ENCODE measurements at regions not wholly inside any gene's neighbourhood (a gene's known extent, or its start where the extent isn't known, plus 50 kb on each side); places are given as distances from the start of the nearest gene placed in this dataset.

DNA sequence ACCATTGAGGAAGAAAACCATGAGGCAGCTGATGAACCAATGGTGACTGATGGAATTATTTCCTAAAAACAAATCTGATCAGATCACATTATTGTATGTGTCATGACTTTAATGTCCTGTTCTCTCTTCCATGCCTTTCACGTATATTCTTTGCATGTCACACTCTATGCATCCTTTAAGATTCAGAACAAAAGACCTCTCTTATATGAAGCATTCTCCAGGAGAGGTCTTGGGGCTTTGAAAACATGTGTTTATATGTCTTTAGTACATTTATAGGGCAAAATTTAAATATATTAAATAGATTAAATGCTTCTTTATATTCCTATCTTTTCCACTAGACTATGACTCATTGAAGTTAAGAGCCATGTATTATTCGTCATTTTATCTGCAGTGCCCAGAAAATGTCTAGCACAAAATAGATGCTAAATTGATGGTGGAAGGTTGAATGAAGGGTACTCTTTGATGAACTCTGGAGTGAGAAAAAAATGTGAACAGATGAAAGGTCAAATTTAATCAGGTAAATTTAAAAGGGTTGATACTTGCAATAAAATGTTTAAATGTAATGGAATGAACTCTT is 196.3 kb downstream of the PSAT1 start:
- DNase-seq (ENCODE audit: low spot score), result no peak

GRCh38 chr9:78502566-78502965 is 205.6 kb downstream of the PSAT1 start:
- DNase-seq (ENCODE audit: low spot score), result no peak

- DNase-seq (ENCODE audit: low spot score), result no peak
Measured at GRCh38 chr9:78505546-78505945, 208.6 kb downstream of the PSAT1 start.

- DNase-seq (ENCODE audit: low spot score), result no peak
Measured at GRCh38 chr9:78507037-78507436, 210.1 kb downstream of the PSAT1 start.

- no peak for DNase-seq (ENCODE audit: low spot score)
Measured at GRCh38 chr9:78510035-78510434, 213.1 kb downstream of the PSAT1 start.

DNA sequence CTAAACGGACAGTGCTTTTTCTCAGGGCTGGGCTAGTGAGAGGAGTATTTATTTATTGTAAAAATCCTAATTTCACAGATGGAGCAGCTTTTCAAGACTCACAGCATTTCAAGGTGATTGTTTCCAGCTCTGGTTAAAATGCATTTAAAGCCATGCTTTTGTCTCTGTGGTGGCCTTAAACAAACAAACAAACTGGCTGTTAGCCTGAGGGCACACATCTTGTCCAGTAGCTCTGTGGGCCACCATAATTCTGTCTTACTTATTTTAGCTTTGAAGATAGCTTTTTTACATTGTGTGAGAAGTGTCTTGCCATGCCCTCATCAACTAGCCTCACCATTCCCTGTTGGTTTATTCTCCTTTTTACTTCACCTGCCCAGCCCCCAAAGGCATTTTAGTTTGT is 218.2 kb downstream of the PSAT1 start:
- DNase-seq (ENCODE audit: low spot score), result no peak

GRCh38 chr9:78519786-78520185 is 222.9 kb downstream of the PSAT1 start:
- no peak for DNase-seq (ENCODE audit: low spot score)

- DNase-seq (ENCODE audit: low spot score), result no peak
Measured at GRCh38 chr9:78521680-78522079, 224.8 kb downstream of the PSAT1 start.

GRCh38 chr9:78525986-78526560 is 229.1 kb downstream of the PSAT1 start:
- no peak for DNase-seq (ENCODE audit: low spot score)

DNA sequence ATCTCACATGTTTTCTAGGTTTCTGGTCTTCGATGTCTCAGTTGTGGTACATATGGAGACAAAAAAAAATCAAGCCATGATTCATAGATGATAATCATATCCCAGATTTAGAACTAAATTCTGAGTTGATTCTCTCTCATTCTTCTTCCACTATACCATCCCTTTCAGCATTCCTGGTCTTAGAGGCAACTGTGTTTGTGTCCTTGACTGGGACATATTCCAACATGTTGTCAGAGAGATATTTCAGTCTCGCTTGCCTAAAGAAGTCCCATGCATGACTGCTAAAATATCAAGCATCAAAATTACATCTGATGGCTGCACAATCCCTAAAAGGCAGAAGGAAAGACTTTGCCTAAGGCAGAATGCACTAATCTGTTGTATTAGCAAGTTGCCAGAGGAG is 236.6 kb downstream of the PSAT1 start:
- DNase-seq (ENCODE audit: low spot score), result no peak

DNA sequence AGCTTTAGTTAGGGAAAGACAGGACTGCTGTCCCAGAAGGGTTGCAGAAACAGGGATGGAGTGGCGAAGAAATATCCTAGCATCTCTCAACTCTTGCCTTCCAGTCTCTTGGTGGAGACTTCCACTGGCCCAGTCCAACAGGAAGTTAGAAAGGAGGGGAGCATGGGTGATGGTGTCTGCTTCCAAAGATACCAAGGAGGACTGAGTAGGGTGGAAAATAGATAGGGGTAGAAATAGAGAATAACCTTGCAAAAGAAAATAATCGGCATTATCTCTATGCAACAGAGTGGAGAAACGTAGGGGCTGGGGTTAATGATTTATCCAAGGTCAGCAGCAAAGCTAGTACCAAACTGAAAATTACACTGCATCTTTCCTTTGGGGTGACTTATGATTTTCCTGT is 242.3 kb downstream of the PSAT1 start:
- no peak for DNase-seq (ENCODE audit: low spot score)

- peak; percentile 97 for DNase-seq (ENCODE audit: low spot score)
Measured at GRCh38 chr9:78539904-78540303, 243.0 kb downstream of the PSAT1 start.

DNA sequence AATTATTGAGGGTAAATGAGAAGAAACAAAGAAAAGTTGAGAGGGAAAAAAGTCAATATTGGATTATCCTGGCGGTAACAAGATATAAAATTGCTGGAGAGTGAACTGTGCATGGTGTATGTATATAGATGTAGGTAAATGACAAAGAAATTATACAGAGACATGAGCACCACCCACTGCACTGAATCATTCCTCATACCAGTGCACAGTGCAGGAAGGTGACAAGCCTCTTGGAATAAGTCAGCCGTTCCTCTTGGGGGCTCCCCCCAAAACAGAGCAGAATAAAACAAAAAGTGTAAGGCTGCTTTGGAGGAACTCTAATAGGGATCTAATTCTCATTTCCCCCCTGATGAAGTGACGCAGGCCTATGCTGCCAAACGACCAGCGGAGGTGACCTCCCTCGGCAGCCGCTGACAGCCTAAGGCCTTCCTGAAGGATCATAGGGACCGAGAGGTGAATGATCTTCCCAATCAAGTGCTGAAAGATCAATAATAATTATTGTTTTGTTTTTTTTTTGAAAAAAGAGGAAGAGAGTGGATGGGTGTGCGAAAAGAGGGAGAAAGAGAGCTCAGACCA is 245.0 kb downstream of the PSAT1 start:
- DNase-seq (ENCODE audit: low spot score), result no peak

- no peak for DNase-seq (ENCODE audit: low spot score)
Measured at GRCh38 chr9:78542491-78543181, 245.7 kb downstream of the PSAT1 start.

DNA sequence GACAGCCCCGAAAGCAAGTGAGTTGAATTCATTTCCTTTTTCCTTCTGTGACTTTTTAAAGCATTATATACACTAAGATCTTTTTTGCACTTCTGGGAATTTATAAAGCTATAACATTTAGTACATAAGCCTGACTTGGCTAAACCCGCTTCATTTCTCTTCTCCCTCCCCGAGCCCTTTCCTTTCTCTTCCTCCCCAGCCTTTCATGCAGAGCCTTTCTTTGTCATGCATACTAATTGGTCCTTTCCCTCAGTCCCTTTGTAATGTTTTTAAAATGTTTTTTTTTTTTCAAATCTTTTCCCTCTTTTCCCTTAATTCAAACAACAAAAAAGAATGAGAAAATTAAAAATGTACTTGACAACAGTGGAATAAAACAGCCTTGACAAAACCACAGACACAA is 246.4 kb downstream of the PSAT1 start:
- no peak for DNase-seq (ENCODE audit: low spot score)

- DNase-seq (ENCODE audit: low spot score), result no peak
Measured at GRCh38 chr9:78544230-78544629, 247.3 kb downstream of the PSAT1 start.

GRCh38 chr9:78547831-78548230 is 250.9 kb downstream of the PSAT1 start:
- DNase-seq (ENCODE audit: low spot score), result no peak

- DNase-seq (ENCODE audit: low spot score), result no peak
Measured at GRCh38 chr9:78548670-78549069, 251.7 kb downstream of the PSAT1 start.

GRCh38 chr9:78549711-78550110 is 252.8 kb downstream of the PSAT1 start:
- no peak for DNase-seq (ENCODE audit: low spot score)

GRCh38 chr9:78552802-78553201 is 255.9 kb downstream of the PSAT1 start:
- DNase-seq (ENCODE audit: low spot score), result no peak

DNA sequence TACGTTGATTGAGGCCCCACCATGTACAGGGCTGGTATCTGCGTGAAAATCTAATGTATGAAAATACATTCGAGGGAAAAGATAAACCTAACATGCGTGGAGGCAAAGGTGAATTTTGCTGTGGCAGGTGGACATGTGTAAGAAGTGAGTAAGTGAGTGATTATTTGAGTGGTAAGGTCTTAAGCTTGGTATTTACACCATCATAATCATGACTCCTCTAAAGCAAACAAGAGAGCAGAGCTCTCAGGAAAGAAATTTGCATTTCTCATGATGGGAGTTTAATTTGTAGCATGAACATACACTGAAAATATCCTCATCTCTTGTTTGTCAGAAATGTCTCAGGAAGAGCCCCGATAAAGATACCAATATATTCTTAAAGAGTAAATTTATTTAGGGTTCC is 260.6 kb downstream of the PSAT1 start:
- no peak for DNase-seq (ENCODE audit: low spot score)

GRCh38 chr9:78559449-78559885 is 262.5 kb downstream of the PSAT1 start:
- DNase-seq (ENCODE audit: low spot score), result peak; percentile 90

- DNase-seq (ENCODE audit: low spot score), result no peak
Measured at GRCh38 chr9:78562021-78562420, 265.1 kb downstream of the PSAT1 start.

Data from A172 (cell line).